HG02610 (cell line): ENCODE measurements at regions not wholly inside any gene's neighbourhood (a gene's known extent, or its start where the extent isn't known, plus 50 kb on each side); places are given as distances from the start of the nearest gene placed in this dataset.
"Not testable (repeated sequence)": the region's sequence is repeated elsewhere in the genome, so short reads cannot be mapped to it uniquely, and the experiment has no call there.

ENCODE experiments used
- ATAC-seq: cut with Tn5 transposase; IDR thresholded peaks from one replicate; pipeline ENCODE4 v1.9.1; 2021; ENCODE audit warnings: mild to moderate bottlenecking, moderate library complexity; ENCODE audit not compliant: unreplicated experiment

DNA sequence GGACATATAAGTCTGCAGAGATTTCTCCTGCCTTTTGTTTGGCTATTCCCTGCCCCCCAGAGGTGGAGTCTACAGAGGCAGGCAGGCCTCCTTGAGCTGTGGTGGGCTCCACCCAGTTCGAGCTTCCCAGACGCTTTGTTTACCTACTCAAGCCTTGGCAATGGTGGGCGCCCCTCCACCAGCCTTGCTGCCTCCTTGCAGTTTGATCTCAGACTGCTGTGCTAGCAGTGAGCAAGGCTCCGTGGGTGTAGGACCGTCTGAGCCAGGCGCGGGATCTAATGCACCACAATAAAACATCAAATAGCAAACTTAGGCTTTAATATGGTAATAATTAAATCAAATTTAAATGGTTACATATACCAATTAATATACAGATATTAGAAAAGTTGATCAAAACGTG lies 525.4 kb downstream of the RERGL start:
- not testable (repeated sequence) for ATAC-seq

- no peak for ATAC-seq
Observed at GRCh38 chr12:17550011-17550410, 540.0 kb downstream of the RERGL start.

DNA sequence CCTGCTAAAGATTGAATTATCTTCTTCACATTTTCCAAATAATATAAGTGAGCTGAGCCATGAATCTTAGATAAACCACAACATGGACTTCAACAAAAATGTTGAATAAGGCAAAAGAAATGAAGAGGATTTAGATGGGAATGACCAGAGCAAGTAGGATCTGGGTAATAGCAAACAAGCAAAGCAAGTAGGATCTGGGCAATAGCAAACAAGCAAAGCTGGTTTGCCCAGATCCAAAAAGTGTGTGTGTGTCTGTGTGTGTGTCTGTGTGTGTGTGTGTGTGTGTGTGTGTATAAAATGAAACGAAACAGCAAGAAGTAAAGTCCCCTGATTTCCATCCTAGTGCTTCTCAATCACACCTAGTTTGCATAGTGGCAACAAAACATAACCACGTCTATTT lies 549.1 kb downstream of the RERGL start:
- ATAC-seq = no peak

GRCh38 chr12:17528394-17528793 lies 561.6 kb downstream of the RERGL start:
- no peak for ATAC-seq

DNA sequence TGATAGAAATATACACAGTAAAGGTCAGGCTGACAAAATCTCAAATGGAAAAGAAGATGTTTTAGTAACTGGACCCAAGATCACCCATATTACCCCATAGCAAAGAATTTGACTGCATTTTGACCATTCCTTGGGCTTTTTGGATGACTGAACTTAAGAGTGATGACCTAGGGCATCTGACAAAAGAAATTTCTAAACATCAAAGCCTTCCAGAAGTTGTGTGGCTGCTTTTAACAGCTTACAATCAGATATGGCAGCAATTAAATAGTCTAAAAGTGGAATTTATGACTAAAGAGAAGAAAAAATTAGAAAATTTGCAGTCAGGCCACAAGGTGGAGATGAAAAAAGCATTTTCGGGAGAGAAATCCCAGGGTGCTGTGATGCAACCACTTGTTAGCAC lies 563.0 kb downstream of the RERGL start:
- no peak for ATAC-seq

- ATAC-seq = no peak
Observed at GRCh38 chr12:17511369-17511768, 578.6 kb downstream of the RERGL start.

GRCh38 chr12:17507336-17507735 lies 582.7 kb downstream of the RERGL start:
- no peak for ATAC-seq

GRCh38 chr12:17503742-17504141 lies 586.3 kb downstream of the RERGL start:
- no peak for ATAC-seq

DNA sequence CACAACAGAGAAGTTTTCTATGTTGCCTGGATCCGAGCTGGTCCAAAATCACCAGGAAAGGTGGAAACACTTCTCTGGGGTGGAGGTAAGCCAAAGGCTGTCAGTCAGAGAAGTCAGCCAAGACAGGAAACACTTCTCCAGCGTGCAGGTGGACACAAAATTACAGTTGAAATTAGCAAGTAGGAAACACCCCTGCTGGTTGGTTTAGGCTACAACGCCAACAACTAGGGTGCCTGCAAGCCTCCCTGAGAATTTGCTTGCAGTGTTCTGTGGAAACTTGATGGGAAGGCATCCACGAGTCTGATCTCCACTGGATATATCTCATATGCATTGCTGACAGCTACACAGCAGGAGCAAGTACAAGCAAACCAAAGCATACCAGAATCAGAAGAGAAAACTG lies 600.5 kb downstream of the RERGL start:
- no peak for ATAC-seq

DNA sequence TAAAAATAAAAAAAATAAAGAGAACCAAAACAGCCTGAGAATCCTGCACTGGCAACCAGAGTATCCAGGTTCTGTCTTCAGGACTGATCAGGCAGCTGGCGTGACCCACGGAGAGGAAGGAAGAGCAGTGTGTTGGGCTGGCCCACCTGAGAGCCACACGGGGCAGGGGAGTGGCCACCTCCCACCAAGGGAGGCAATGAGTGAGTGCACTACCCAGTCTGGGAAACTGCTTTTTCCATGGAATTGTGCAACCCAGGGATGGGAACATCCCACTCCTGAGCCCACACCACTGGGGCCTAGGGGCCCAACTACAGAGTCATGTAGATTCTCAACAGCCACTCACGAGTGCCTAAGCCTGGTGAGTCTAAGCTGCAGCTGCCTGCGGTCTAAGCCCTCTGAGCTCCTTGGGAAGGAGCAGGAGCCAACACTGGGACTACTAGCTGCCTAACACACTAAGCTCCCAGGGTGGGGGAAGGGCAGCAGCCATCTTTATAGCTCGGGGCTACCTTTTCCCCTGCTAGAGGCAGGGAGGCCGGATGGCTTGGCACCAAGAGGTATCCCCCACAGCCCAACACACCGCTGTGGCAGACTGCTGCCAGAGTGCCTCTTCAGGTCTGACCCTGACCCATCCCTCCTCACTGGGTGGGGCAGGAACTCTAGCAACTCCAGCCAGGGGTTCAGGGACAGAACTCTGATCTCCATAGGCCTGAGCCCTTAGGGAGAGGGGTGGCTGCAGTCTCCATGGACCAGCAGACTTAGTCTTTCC lies 610.9 kb downstream of the RERGL start:
- ATAC-seq = no peak

- no peak for ATAC-seq
Observed at GRCh38 chr12:17470460-17470859, 619.5 kb downstream of the RERGL start.

DNA sequence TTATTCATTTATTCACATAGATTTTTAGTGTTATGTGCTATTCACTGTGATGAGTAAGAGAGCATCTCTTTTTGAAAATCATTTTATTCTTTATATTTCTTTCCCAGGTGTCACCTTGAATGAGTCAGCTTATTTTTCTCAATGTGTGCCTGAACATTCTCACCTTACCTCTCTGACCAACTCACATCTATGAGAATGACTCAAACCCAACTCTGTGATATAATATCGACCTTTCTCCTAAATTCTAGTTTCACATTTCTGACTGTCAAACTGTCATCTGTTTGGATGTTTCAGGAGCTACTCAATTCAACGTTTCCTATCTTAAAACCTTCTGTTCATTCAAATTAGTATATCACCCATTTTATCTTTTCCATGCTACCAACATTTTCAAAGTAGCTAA lies 630.8 kb downstream of the RERGL start:
- ATAC-seq = no peak

DNA sequence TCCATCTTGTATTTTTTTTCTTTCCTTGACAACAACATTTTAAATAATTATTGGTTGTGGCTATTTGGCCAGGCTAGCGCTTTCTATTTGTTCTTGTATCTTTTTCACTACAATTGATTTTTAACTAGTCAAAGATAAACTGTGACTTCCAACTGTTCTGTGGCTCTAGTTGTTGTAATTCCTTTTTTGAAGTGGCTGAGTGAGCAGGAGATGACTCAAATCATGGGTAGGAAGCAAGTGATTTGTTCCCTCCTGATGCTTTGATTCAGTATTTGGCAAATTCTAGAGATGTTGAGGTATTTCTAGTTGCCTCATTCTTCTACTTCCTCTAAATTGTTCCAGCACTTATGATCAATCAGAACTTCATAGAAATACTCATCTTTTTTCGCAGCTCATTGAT lies 633.5 kb downstream of the RERGL start:
- ATAC-seq = no peak

DNA sequence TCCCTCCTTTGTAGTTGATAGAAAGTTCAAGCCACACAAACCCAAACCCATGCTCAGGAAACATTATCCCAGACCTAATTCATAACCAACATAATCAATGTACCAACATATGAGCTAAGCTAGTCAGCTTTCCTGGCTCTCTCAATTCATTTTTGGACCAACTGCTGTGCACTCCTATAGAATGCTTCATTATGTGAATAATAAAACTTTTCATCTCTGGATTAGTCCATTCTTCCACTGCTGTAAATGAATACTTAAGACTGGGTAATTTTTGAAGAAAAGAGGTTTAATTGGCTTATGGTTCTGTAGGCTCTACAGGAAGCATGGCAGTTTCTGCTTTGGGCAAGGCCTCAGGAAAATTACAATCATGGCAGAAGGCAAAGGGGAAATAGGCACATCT lies 651.9 kb downstream of the RERGL start:
- ATAC-seq = no peak

DNA sequence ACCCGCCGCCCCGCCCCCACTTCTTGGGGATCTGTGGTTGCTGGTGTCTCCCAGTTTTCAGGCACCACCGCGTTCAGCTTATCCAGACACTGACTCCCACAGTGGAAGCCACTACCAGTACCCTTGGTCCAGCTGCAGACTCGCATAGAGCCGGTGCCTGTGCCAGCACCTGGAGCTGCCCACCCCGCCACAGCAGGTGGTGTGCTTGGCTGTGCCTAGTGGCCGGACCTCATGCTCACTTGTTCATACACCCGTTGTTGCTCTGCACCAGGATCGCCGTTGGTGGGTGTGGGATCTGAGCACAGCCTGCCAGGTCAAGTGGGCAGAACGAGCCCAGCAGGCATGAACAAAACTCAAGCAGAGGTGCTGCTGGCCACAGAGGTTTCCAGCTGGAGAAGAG lies 673.2 kb downstream of the RERGL start:
- no peak for ATAC-seq

DNA sequence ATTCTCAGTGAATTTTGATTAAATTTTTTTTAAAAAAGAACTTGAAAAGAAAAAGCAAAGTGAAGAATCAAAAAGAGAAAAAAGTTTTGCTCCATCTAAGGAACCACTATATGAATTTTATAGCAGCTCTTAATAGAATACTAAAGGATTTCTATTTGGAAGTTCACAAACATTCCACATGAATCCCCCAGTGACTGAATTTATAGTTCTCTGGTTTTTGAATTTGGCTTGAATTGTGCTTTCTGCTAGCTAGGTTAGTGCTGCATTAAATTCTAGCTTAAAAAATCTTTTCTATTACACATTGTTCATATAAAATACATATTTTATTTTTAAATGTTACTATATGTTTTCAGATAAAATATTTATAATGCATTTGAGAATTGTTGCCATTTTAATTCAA lies 675.4 kb downstream of the RERGL start:
- ATAC-seq = no peak

- ATAC-seq = no peak
Observed at GRCh38 chr12:17411662-17412061, 678.3 kb downstream of the RERGL start.

GRCh38 chr12:17388679-17389078 lies 701.3 kb downstream of the RERGL start:
- no peak for ATAC-seq

GRCh38 chr12:17383321-17383720 lies 706.7 kb downstream of the RERGL start:
- ATAC-seq = no peak

GRCh38 chr12:17381211-17381610 lies 708.8 kb downstream of the RERGL start:
- ATAC-seq = no peak

DNA sequence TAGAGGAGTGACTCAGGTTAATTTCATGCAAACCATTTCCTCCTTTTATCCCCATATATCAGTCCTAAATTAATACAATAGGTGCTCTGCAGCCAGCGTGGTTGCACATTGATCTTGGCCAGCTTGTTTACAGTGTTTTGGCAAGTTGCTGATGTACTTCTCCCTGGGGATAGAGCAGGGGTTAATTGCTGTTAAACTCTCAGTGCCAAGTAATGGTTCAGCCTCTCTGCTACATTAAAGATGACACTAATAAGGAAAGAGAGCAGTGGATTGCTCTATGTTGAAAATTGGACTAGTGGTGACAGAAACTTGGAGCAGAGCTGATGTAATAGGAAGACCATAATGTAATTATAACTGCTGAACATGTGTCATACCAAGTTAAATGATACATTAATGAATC lies 717.5 kb downstream of the RERGL start:
- ATAC-seq = no peak

- ATAC-seq = no peak
Observed at GRCh38 chr12:17371491-17372215, 718.3 kb downstream of the RERGL start.

DNA sequence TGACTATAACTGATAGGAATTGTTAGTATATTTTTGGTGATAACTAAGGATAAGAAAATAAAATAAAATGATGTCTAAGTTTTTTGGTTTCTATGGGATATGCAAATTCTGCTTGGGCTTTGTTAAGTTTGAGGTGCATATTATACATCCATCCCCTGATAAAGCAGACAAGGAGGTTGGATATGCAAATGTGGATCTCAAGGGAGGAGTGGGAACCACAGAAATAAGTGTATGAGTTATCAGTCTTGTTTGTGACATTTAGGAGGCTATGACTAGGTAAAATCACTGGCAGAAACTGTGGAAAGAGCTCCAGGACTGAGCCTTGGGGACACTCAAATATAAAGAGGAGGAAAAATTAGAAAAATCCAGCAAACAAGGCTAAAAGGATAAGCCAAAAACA lies 719.4 kb downstream of the RERGL start:
- ATAC-seq = no peak
